Astrocyte of the cerebellum (primary cell): ENCODE measurements at regions not wholly inside any gene's neighbourhood (a gene's known extent, or its start where the extent isn't known, plus 50 kb on each side); places are given as distances from the start of the nearest gene placed in this dataset.

Experiments used
- DNase-seq: peaks from one replicate; pipeline ENCODE4 v3.0.0-alpha.2; 2011; ENCODE audit warnings: low read depth
- H3K4me3 ChIP-seq: 2 replicates; pipeline ENCODE4 v1.5.1; 2011; ENCODE audit warnings: mild to moderate bottlenecking, low read depth, low read length, moderate library complexity
- in situ Hi-C: cut with HindIII; loops from 2 replicates; pipeline ENCODE4 v1.10.0; 2017; ENCODE audit warnings: low sequenced_read_pairs
- TF ChIP-seq, protein P1 (sequence below): IDR thresholded peaks from 2 replicates; pipeline ENCODE4 v1.5.1; 2012; ENCODE audit warnings: low read length, low read depth, moderate library complexity, mild to moderate bottlenecking; ENCODE audit errors: missing control alignments

DNA sequence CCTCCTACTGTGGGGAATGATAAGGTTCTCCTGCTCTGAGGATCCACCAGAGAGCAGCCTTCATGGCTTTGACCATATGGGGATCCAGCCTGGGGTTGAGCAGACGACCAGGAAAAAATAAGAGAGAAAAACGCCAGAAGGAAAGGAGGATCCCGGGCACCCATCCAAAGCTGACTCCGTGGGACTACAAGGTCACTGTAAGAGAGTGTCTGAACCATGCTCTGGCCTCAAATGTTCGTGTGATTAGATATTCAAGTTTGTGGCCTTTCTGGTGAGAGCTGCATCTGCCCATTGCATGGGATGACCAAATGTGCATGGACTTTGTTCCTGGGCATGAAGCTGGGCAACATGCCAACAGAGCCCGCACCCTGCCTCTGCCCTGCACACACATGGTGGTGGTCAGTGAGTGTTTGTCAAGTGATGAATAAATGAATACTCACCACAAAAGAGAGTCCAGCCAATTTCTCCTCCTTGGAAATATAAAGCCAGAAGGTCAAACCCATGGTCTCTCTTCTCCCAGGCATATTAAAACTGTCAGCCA is 346.0 kb upstream of the GATB start:
- DNase-seq, result no peak
- no peak overlapping the region for H3K4me3 ChIP-seq
- TF ChIP-seq, protein P1, sequence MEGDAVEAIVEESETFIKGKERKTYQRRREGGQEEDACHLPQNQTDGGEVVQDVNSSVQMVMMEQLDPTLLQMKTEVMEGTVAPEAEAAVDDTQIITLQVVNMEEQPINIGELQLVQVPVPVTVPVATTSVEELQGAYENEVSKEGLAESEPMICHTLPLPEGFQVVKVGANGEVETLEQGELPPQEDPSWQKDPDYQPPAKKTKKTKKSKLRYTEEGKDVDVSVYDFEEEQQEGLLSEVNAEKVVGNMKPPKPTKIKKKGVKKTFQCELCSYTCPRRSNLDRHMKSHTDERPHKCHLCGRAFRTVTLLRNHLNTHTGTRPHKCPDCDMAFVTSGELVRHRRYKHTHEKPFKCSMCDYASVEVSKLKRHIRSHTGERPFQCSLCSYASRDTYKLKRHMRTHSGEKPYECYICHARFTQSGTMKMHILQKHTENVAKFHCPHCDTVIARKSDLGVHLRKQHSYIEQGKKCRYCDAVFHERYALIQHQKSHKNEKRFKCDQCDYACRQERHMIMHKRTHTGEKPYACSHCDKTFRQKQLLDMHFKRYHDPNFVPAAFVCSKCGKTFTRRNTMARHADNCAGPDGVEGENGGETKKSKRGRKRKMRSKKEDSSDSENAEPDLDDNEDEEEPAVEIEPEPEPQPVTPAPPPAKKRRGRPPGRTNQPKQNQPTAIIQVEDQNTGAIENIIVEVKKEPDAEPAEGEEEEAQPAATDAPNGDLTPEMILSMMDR, result no peak
- in situ Hi-C loops, result no loop called here

DNA sequence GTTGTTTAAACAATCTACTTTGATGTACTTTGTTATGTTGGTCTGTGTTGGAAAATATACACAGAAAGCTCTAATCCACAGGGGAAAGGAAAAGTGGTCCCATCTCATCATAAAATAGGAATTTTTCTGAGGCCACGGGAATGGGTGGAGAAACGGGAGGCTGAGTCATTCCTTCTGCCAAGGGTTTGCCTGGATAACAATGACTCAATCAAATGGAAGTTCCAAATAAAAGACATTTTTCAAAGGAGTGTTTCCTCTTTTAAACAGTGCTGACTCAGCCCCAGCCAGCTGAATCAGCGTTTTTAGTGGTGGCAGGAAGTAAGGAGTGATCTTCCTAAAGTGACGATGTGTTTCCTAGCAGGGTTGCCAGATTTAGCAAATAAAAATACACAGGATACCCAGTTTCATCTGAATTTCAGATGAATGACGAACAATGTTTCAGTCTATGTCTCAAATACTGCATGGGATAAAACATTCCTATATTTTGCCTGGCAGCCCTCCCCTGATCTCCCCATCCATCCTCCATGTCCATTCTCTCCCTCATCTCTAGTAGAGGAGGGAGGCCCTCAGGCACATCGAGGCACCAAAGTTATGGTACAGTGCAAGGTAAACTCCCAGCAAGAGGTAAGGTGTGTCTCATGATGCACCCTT is 345.4 kb upstream of the GATB start:
- peak; percentile 87 for DNase-seq
- H3K4me3 ChIP-seq, result no peak overlapping the region
- TF ChIP-seq, protein P1, result no peak
- in situ Hi-C loops, result no loop called here

DNA sequence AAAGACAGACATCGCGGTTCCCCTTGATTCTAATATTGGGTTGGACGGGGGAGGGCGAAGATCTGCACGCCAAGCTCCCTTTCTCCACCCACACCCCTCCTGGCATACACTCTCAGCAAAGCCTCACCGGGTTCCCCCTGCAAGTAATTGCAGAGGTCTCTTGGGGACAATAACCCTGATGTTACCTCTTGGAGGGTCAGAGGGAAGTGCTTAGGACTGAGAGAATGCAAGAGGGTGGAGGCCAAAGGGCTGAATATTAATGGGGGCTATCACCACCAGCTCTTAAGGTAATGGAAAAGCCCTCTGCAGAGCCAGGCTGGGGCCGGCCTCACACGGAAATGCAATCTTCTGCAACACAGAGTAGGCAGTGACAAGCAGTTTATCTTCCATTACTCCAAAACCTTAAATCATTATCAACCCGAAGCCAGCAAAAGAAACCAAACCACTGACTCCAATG is 344.1 kb upstream of the GATB start:
- TF ChIP-seq, protein P1, result no peak
- in situ Hi-C loops, result no loop called here
- no peak overlapping the region for H3K4me3 ChIP-seq
- no peak for DNase-seq

DNA sequence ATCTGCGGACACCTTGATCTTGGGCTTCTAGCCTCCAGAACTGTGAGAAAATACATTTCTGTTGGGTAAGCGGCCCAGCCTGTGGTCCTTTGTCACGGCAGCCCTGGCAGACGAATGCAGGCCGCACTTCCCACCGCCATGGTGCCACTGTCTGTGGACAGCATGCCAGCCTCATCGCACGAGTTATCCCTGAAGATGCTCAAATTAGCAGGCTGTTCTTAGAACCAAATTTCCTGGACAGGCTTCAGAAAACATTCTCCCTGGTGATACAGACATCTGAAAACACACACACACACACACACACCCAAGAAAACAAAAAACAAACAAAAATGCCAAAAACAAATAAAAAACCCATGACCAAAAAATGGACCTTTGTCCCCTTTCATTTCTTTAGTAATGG is 343.5 kb upstream of the GATB start:
- DNase-seq, result no peak
- TF ChIP-seq, protein P1, result no peak
- H3K4me3 ChIP-seq, result no peak overlapping the region
- in situ Hi-C loops, result no loop called here

DNA sequence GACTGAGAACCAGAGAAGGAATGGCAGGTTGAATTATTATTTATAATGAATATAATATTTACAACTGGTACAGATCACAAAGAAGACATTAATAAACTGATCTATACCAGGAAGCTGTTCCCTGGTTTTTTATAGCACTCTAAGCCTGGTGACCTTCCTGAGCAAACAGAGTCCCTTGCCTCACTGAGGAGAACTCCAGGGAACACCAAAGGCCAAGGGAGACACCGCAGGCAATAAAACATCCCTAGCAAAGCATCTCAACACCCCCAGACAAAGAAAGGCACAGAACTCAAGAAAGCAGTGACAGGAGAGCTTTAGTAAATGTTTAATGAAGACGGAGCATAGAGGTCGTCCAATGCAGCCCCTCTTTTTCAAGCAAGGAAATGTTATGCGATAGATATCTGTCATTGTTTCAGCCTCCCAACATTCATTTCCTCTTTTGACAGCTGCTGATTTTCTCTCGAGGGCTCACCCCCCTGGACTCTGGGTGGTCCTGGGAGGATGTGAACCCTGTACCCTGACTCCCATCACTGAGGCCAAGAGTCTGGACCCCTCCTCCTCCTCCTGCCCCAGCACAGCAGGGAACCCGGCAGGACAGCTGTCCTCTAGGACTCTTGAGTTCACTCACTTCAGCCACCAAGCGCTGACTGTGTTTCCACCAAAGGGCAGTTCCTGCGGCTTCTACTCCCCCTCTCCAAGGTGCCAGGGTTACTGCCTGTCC is 342.5 kb upstream of the GATB start:
- no peak for DNase-seq
- no peak overlapping the region for H3K4me3 ChIP-seq
- in situ Hi-C loops, result no loop called here
- TF ChIP-seq, protein P1, result no peak

DNA sequence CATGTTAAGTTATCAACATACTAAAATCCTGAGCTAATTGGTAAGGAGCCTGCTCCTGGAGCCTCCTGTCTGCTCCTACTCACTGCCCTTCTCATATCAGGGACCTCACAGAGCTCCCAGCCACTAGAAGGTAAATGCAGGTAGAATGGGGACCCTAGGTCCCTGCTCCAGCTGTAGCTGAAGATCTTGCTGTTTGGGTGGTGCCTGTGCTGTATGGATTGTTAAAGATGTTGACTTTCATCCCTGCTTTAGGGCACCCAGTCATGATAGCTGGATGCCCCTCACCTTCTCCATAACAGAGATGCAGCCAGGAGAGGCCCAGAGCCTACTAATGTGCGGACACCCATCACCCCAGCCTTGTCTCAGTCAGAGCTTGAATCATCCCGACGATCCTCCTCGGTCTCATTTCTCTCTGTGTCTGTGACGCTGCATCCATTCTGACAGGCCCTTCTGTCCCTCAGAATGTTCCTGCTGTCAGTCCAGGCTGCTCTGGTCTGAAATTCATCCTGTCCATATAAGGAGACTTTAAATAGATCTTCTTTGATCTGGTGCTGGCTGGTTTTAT is 341.7 kb upstream of the GATB start:
- H3K4me3 ChIP-seq, result no peak overlapping the region
- no peak for DNase-seq
- in situ Hi-C loops, result no loop called here
- TF ChIP-seq, protein P1, result no peak
